ENCODE measurements at regions not wholly inside any gene's neighbourhood (a gene's known extent, or its start where the extent isn't known, plus 50 kb on each side); places are given as distances from the start of the nearest gene placed in this dataset.

DNA sequence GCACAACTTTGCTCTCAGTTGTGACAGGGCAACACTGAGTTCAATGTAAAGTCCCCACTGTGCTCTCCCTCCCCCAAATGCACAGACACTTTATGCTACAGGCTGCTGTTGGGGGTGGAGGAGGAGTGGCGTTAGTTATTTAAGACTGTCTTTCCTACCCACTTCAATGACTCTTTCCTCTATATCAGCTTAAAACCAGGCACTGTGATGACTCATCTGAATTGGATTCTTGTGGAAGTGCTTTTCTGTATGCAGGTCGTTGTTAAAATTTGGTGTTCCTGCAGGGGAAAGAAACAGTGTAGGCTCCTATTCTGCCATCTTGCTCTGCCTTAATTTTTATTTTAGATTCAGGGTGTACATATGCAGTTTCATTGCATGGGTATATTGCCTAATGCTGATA lies 1157.2 kb upstream of the ADGRL3 start (continued):
- TF ChIP-seq ZBTB7B (CRISPR knock-in tag; IDR thresholded peaks at IDR 0.05): no peak
- TF ChIP-seq ZNF672 (CRISPR knock-in tag; IDR thresholded peaks at IDR 0.05): no peak
- TF ChIP-seq, protein P1, sequence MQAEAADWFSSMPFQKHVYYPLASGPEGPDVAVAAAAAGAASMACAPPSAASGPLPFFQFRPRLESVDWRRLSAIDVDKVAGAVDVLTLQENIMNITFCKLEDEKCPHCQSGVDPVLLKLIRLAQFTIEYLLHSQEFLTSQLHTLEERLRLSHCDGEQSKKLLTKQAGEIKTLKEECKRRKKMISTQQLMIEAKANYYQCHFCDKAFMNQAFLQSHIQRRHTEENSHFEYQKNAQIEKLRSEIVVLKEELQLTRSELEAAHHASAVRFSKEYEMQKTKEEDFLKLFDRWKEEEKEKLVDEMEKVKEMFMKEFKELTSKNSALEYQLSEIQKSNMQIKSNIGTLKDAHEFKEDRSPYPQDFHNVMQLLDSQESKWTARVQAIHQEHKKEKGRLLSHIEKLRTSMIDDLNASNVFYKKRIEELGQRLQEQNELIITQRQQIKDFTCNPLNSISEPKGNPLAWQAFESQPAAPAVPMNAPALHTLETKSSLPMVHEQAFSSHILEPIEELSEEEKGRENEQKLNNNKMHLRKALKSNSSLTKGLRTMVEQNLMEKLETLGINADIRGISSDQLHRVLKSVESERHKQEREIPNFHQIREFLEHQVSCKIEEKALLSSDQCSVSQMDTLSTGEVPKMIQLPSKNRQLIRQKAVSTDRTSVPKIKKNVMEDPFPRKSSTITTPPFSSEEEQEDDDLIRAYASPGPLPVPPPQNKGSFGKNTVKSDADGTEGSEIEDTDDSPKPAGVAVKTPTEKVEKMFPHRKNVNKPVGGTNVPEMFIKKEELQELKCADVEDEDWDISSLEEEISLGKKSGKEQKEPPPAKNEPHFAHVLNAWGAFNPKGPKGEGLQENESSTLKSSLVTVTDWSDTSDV (CRISPR knock-in tag; IDR thresholded peaks at IDR 0.05): no peak
- TF ChIP-seq, protein P2, sequence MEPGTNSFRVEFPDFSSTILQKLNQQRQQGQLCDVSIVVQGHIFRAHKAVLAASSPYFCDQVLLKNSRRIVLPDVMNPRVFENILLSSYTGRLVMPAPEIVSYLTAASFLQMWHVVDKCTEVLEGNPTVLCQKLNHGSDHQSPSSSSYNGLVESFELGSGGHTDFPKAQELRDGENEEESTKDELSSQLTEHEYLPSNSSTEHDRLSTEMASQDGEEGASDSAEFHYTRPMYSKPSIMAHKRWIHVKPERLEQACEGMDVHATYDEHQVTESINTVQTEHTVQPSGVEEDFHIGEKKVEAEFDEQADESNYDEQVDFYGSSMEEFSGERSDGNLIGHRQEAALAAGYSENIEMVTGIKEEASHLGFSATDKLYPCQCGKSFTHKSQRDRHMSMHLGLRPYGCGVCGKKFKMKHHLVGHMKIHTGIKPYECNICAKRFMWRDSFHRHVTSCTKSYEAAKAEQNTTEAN (CRISPR knock-in tag; conservative IDR thresholded peaks at IDR 0.05): no peak
- TF ChIP-seq, protein P3, sequence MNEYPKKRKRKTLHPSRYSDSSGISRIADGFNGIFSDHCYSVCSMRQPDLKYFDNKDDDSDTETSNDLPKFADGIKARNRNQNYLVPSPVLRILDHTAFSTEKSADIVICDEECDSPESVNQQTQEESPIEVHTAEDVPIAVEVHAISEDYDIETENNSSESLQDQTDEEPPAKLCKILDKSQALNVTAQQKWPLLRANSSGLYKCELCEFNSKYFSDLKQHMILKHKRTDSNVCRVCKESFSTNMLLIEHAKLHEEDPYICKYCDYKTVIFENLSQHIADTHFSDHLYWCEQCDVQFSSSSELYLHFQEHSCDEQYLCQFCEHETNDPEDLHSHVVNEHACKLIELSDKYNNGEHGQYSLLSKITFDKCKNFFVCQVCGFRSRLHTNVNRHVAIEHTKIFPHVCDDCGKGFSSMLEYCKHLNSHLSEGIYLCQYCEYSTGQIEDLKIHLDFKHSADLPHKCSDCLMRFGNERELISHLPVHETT (CRISPR knock-in tag; conservative IDR thresholded peaks at IDR 0.05): no peak
- TF ChIP-seq ZBTB7A (CRISPR knock-in tag; IDR thresholded peaks at IDR 0.05): no peak
- TF ChIP-seq ZBTB3 (CRISPR knock-in tag; IDR thresholded peaks at IDR 0.05; ENCODE audit: borderline replicate concordance, low read depth): no peak
- TF ChIP-seq ZFP1 (CRISPR knock-in tag; IDR thresholded peaks at IDR 0.05): no peak
- no peak for TF ChIP-seq REL (CRISPR knock-in tag; conservative IDR thresholded peaks at IDR 0.05)

DNA sequence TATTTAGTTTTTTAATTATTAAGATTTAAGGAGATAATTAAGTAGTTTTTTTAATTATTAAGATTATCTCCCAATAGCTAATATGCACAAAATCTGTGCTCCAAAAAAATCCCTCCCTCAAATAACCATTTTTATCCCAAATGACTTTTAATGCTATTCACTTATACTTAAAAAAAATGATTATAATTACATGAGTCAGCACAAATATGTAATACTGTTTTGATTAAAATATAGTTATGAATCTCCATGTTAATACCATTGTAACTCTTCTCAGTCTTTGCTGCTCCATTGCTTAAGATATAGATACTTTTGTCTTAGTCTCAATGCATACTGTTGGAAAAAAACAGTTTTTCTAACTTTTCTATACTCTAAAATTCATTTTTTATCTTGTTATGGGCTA lies 1121.1 kb upstream of the ADGRL3 start:
- no peak for FAIRE-seq
- ATAC-seq: no peak
- no peak overlapping the region for H3K9ac ChIP-seq (ENCODE audit: insufficient read depth, low read depth, low read length)
- no peak overlapping the region for H3K4me2 ChIP-seq (ENCODE audit: low read depth, low read length)
- CTCF ChIA-PET (ENCODE audit: low intra/inter-chr PET ratio, low total read pairs): no interaction called here
- in situ Hi-C loops (cut with HindIII; ENCODE audit: extremely low pct_ligation_motif_present, low pct_unique_long_range_greater_than_20kb) (no loop called here), intact Hi-C loops (cut with micrococcal nuclease; ENCODE audit: unreplicated experiment) (no loop called here)
- H3K4me3 ChIP-seq (replicated peaks in 1 of 3; ENCODE audit: insufficient read depth in 1 of 3, low read depth in 2 of 3, low read length in 3 of 3): no peak overlapping the region
- no peaks in the 10 kb centered on the region for H3K27me3 ChIP-seq (ENCODE audit: control insufficient read depth in 1 of 2, insufficient read depth in 2 of 2, low read length in 2 of 2)
- DNase-seq (ENCODE audit: low spot score): no peak
- H2AFZ ChIP-seq (ENCODE audit: low read length): no peak overlapping the region
- POLR2A ChIA-PET: no interaction called here
- no TSS peak for BruUV-seq (replicated peaks)
- no peak overlapping the region for H3K27ac ChIP-seq (ENCODE audit: extremely low read length, insufficient read depth, low read length)
- H3K79me2 ChIP-seq (ENCODE audit: insufficient read depth, low read length): no peaks in the 10 kb centered on the region
- H4K20me1 ChIP-seq (ENCODE audit: insufficient read depth, low read length): no peaks in the 10 kb centered on the region
- no peaks in the 10 kb centered on the region for H3K9me3 ChIP-seq (ENCODE audit: low read length)
- peak; percentile 74 to 92 for TF ChIP-seq MAFK (conservative IDR thresholded peaks at IDR 0.05 in 1 of 2, IDR thresholded peaks at IDR 0.05 in 1 of 2; ENCODE audit: low read length in 2 of 2)
- peak; percentile 86 for TF ChIP-seq MAFF (IDR thresholded peaks at IDR 0.05; ENCODE audit: low read depth, low read length)
- TF ChIP-seq DR1 (CRISPR knock-in tag; IDR thresholded peaks at IDR 0.05): no peak
- no peaks in the 10 kb centered on the region for H3K36me3 ChIP-seq (replicated peaks in 1 of 2; ENCODE audit: control insufficient read depth in 1 of 2, insufficient read depth in 2 of 2, low read length in 2 of 2)
- no peaks in the 10 kb centered on the region for H3K4me1 ChIP-seq (ENCODE audit: insufficient read depth, low read length)
